ENCODE measurements at regions not wholly inside any gene's neighbourhood (a gene's known extent, or its start where the extent isn't known, plus 50 kb on each side); places are given as distances from the start of the nearest gene placed in this dataset.
A peak's percentile ranks its signal among the peaks of the same experiment; 100 is the strongest.

GRCh38 chr11:95364324-95365295 is 133.6 kb upstream of the SESN3 start:
- ATAC-seq = peak; percentile 89
- DNase-seq (ENCODE audit: low spot score) = no peak

- no peak for DNase-seq (ENCODE audit: low spot score)
- ATAC-seq = no peak
These were observed 132.7 kb upstream of the SESN3 start for GRCh38 chr11:95363708-95364107.

GRCh38 chr11:95363164-95363563 is 132.2 kb upstream of the SESN3 start:
- DNase-seq (ENCODE audit: low spot score) (no peak), ATAC-seq (no peak)

- no peak for ATAC-seq
- no peak for DNase-seq (ENCODE audit: low spot score)
These were observed 130.2 kb upstream of the SESN3 start for GRCh38 chr11:95361180-95361579.

DNA sequence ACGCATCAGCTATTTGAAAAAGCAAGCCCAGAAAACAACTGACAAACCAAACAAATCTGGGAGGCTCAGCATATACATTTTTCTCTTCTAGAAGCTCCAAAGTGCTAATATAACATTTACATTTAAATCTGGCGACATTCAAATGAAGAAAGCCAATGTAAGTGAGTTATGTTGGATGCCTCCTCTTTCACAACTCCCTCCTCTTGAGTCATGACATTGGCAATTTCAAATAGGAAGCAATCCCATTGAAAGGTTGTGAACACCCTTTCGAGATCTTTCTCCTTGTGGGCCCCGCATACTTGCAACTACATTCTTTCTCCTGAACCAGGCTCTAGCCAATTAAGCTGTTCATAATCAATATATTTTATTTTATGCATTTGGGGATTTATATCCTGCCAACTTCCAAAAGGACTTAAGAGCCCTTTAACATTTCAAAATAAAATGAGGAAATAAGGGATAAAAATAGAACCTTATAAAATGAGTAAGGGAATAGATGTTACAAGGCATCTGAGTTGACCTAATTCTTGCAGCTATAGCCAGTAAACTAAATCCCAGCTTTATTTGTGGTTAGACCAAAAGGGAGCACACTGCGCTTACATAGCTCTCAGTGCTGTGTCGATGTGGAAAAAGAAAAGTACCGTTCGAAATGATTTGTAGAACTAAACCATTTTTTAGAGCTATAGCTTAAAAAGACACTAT is 129.5 kb upstream of the SESN3 start:
- ATAC-seq (no peak), DNase-seq (ENCODE audit: low spot score) (no peak)

- ATAC-seq (no peak), DNase-seq (ENCODE audit: low spot score) (no peak)
These were observed 128.8 kb upstream of the SESN3 start for GRCh38 chr11:95359756-95360155.

- no peak for DNase-seq (ENCODE audit: low spot score)
These were observed 128.3 kb upstream of the SESN3 start for GRCh38 chr11:95359341-95359663.

DNA sequence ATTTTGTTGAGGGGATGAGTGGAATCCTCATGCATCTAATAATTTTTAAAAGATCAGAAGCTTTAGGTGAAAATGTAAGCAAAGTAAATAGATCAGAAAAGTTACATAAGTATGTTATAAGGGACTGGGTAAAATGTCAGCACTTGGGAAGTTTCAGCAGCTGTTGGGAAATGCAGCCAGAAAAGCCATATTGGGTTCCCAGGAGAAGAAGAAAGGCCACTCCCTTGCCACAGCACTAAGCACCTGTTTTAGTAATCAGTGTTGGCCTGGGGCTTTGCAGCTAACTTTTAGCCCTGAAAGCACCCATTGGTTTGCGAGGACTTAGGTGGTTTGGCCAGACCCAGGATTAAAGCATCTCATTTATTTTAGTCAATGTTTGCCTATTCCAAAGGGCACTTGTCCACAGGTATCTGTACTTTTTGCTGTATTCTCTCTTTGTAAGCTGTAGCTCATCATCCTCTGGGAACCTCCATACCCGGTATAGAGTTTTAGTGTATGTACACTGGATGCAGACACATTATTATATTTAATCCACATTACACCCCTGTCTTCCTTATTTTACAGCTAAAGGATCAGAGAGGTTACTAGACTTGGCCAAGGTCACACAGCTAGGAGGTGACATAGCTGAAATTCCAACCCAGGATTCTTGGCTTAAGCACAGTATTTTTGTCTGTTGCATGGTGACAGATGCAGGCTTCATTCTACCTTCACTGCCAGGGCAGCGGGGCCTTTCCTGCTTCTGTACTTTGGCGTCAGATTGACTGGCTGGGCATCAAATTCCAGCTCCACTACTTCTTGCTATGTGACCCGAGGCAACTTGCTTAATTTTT is 127.7 kb upstream of the SESN3 start:
- ATAC-seq (peak; percentile 72), DNase-seq (ENCODE audit: low spot score) (no peak)

More at GRCh38 chr11:95359341-95359663, 128.3 kb upstream of the SESN3 start:
- no peak for ATAC-seq

GRCh38 chr11:95354304-95354703 is 123.3 kb upstream of the SESN3 start:
- DNase-seq (ENCODE audit: low spot score) (no peak), ATAC-seq (no peak)

- ATAC-seq (no peak), DNase-seq (ENCODE audit: low spot score) (no peak)
These were observed 122.7 kb upstream of the SESN3 start for GRCh38 chr11:95353706-95354105.

DNA sequence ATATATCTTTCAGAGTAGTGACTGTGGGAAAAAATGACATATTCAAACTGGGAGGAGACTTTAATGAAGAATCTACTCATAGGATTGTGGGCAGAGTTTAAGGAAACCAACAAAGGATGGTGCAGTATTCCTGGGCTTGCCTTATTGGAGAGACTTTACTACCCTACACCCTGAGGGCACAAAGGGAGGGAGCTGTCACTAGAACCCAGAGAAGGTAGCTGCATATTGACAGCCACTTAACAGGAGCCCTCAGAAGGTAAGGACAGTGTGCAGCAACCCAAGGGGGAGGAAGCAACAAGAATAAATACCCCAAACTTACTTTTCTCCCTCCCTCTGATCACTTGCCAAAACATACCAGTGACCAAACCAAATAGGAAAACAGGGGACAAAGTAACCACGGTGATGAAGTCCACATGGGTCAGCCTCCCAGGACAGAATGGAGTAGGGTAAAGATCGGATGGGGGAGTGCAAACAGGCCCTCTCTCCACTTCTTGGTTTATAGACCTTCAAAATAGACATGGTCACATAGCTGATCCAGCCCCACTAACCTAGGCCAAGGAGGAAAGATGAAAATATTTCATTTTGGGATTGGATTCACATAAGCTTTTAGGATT is 121.8 kb upstream of the SESN3 start:
- DNase-seq (ENCODE audit: low spot score) = no peak
- ATAC-seq = peak; percentile 90

DNA sequence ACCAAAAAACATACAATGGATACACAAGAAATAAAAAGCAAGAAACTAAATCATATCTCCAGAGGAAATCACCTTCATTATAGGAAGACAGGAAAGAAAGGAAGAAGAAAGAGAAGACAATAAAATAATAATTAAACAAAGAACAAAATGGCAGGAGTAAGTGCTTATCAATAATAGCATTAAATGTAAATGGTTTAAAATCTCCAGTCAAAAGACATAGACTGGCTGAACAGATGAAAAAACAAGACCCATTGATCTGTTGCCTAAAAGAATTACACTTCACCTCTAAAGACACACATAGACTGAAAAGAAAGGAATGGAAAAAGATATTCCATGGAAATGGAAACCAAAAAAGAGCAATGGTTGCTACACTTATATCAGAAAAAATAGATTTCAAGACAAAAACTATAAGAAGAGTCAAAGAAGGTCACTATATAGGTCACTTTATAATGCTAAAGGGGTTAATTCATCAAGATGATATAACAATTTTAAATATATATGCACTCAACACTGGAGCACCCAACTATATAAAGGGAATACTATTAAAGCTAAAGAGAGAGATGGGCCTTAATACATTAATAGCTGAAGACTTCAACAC is 118.4 kb upstream of the SESN3 start:
- DNase-seq (ENCODE audit: low spot score) = no peak
- no peak for ATAC-seq

GRCh38 chr11:95346265-95346664 is 115.3 kb upstream of the SESN3 start:
- DNase-seq (ENCODE audit: low spot score) (no peak), ATAC-seq (no peak)

DNA sequence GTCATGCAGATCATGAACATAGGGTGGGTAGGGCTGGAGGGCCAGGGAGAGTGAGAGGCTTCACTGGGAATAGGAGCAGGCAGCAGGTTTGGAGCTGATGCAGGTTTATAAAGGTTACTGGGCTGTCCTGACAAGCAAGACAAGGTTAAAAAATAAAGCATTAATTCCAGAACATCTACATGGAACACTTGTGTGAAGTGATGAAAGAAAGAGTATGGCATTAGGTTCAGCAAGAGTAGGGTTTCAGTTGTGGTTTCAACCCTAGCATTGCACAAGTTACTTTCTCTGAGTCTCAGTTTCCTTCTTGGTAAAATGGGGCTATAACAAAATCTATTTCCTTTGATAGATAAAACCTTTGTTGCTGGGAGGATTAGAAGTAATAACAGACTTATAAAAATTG is 114.6 kb upstream of the SESN3 start:
- DNase-seq (ENCODE audit: low spot score) (no peak), ATAC-seq (peak; percentile 34)

GRCh38 chr11:95344932-95345642 is 114.1 kb upstream of the SESN3 start:
- no peak for DNase-seq (ENCODE audit: low spot score)
- ATAC-seq = peak; percentile 81

GRCh38 chr11:95341221-95341620 is 110.2 kb upstream of the SESN3 start:
- ATAC-seq = no peak
- no peak for DNase-seq (ENCODE audit: low spot score)

GRCh38 chr11:95339086-95339901 is 108.3 kb upstream of the SESN3 start:
- DNase-seq (ENCODE audit: low spot score) (no peak), ATAC-seq (peak; percentile 20)

GRCh38 chr11:95338430-95338991 is 107.5 kb upstream of the SESN3 start:
- ATAC-seq = peak; percentile 90
- peak; percentile 87 for DNase-seq (ENCODE audit: low spot score)

All from left lobe of liver (tissue), 2 donors.